HCT116 (cell line): ENCODE measurements at regions not wholly inside any gene's neighbourhood (a gene's known extent, or its start where the extent isn't known, plus 50 kb on each side); places are given as distances from the start of the nearest gene placed in this dataset.

Experiments
- ATAC-seq: fragments of 200-7000 bp; cut with Tn5 transposase; 2 replicates; pipeline ENCODE4 v1.9.1; 2020; ENCODE audit warnings: mild to moderate bottlenecking, moderate library complexity
- BruUV-seq: library from RNA; stranded (reverse); fragments of 400-500 nt; replicated peaks from 2 replicates; lab custom pipeline; 2021; lab: Mats Ljungman, UMichigan
- CTCF ChIA-PET: fragments of 300-600 bp; sonication (Branson Sonifier 250); formaldehyde crosslinking; loops from one replicate; lab custom pipeline; 2021; ENCODE audit warnings: antibody characterized with exemption; lab: Charles Lee
- POLR2A ChIA-PET: fragments of 300-600, 350-600 bp; sonication (Branson Sonifier 250); formaldehyde crosslinking; loops from one replicate; lab custom pipeline; 2021; ENCODE audit warnings: antibody characterized with exemption; lab: Charles Lee
- RAD21 ChIA-PET, 2 experiments: fragments of 300-600 bp; sonication (Branson Sonifier 250); formaldehyde crosslinking; loops; one replicate each; lab custom pipeline; 2023; ENCODE audit warnings: low total read pairs in 2 of 2; ENCODE audit not compliant: uncharacterized antibody in 2 of 2, unreplicated experiment in 2 of 2, low non-redundant PET in 1 of 2; lab: Charles Lee
- DNase-seq: peaks from one replicate; pipeline ENCODE4 v3.0.0-alpha.2; 2010; ENCODE audit warnings: low read depth, low spot score
- H2AFZ ChIP-seq: fragments of 200-600 bp; shearing (Covaris generic), sonication (generic); 2 replicates; pipeline ENCODE4 v1.6.1; 2017; ENCODE audit warnings: low read depth, mixed run types, mixed read lengths, antibody characterized with exemption, low read length; ENCODE audit not compliant: poor library complexity, severe bottlenecking
- H3K27ac ChIP-seq: 2 replicates; pipeline ENCODE4 v1.5.1; 2012; ENCODE audit warnings: low read depth, low read length
- H3K27me3 ChIP-seq: fragments of 200-600 bp; sonication (generic); 2 replicates; pipeline ENCODE4 v1.6.1; 2016; ENCODE audit warnings: mixed run types, low read length, mixed read lengths; ENCODE audit not compliant: insufficient read depth
- H3K36me3 ChIP-seq, 2 experiments: fragments of 200-500 bp in 1 of 2; fragments of 200-600 bp in 1 of 2; sonication (Bioruptor generic) in 1 of 2; sonication (generic) in 1 of 2; 2 replicates each; pipeline versions ENCODE4 v1.5.1 to v1.6.1; 2014 to 2016; ENCODE audit warnings: low read length in 2 of 2, inconsistent platforms in 1 of 2, mixed read lengths in 1 of 2, mixed run types in 1 of 2; ENCODE audit not compliant: insufficient read depth in 2 of 2, control insufficient read depth in 1 of 2
- H3K4me1 ChIP-seq, 2 experiments: fragments of 200-600 bp in 1 of 2; sonication (generic) in 1 of 2; 2 replicates each; pipeline versions ENCODE4 v1.5.1 to v1.6.1; 2012 to 2017; ENCODE audit warnings: low read length in 2 of 2, inconsistent platforms in 1 of 2, mild to moderate bottlenecking in 1 of 2, mixed read lengths in 1 of 2, mixed run types in 1 of 2, moderate library complexity in 1 of 2; ENCODE audit not compliant: insufficient read depth in 2 of 2, control insufficient read depth in 1 of 2
- H3K4me2 ChIP-seq: fragments of 200-600 bp; sonication (generic); 2 replicates; pipeline ENCODE4 v1.6.1; 2017; ENCODE audit warnings: mixed run types, low read length, mixed read lengths
- H3K4me3 ChIP-seq, 2 experiments: fragments of 200-600 bp in 1 of 2; sonication (generic) in 1 of 2; replicated peaks in 1 of 2; 2 replicates each; pipeline ENCODE4 v1.5.1; 2011 to 2016; ENCODE audit warnings: low read length in 2 of 2, control low read depth in 1 of 2, low read depth in 1 of 2, mild to moderate bottlenecking in 1 of 2, mixed read lengths in 1 of 2, mixed run types in 1 of 2
- H3K79me2 ChIP-seq: fragments of 200-600 bp; sonication (generic); 2 replicates; pipeline ENCODE4 v1.6.1; 2017; ENCODE audit warnings: mild to moderate bottlenecking, mixed run types, low read length, moderate library complexity, mixed read lengths; ENCODE audit not compliant: insufficient read depth
- H3K9ac ChIP-seq: fragments of 200-600 bp; sonication (generic); 2 replicates; pipeline ENCODE4 v1.6.1; 2016; ENCODE audit warnings: low read length, mixed read lengths
- H3K9me2 ChIP-seq: fragments of 200-600 bp; sonication (generic), shearing (Covaris generic); 2 replicates; pipeline ENCODE4 v1.6.1; 2017; ENCODE audit warnings: mixed run types, mild to moderate bottlenecking, moderate library complexity; ENCODE audit not compliant: insufficient read depth
- H3K9me3 ChIP-seq, 2 experiments: fragments of 200-500 bp in 1 of 2; fragments of 200-600 bp in 1 of 2; sonication (Bioruptor generic) in 1 of 2; sonication (generic) in 1 of 2; 2 replicates each; pipeline ENCODE4 v1.6.1; 2014 to 2017; ENCODE audit warnings: low read length in 2 of 2, mixed read lengths in 2 of 2, inconsistent platforms in 1 of 2, low read depth in 1 of 2, mild to moderate bottlenecking in 1 of 2, mixed run types in 1 of 2, moderate library complexity in 1 of 2; ENCODE audit not compliant: control insufficient read depth in 1 of 2, insufficient read depth in 1 of 2
- H4K20me1 ChIP-seq: fragments of 200-600 bp; sonication (generic), shearing (Covaris generic); 2 replicates; pipeline ENCODE4 v1.6.1; 2017; ENCODE audit warnings: mixed run types, mild to moderate bottlenecking, moderate library complexity; ENCODE audit not compliant: insufficient read depth
- CBX3 ChIP-seq: IDR thresholded peaks from 2 replicates; pipeline ENCODE4 v1.6.1; 2012; ENCODE audit warnings: low read depth
- ELF1 ChIP-seq: IDR thresholded peaks from 2 replicates; pipeline ENCODE4 v1.6.1; 2012; ENCODE audit warnings: low read depth, borderline replicate concordance
- EZH2 ChIP-seq: fragments of 200-600 bp; sonication (generic); IDR thresholded peaks from 2 replicates; pipeline ENCODE4 v1.6.1; 2017; ENCODE audit warnings: antibody characterized with exemption, mixed run types
- EZH2phosphoT487 ChIP-seq: fragments of 200-600 bp; IDR thresholded peaks from 2 replicates; pipeline ENCODE4 v1.6.1; 2018; ENCODE audit warnings: antibody characterized with exemption, borderline replicate concordance
- FOSL1 ChIP-seq: IDR thresholded peaks from 2 replicates; pipeline ENCODE4 v1.6.1; 2012; ENCODE audit warnings: low read depth
- JUND ChIP-seq: IDR thresholded peaks from 2 replicates; pipeline ENCODE4 v1.6.1; 2012
- POLR2A ChIP-seq: IDR thresholded peaks from 2 replicates; pipeline ENCODE4 v1.7.0; 2011; ENCODE audit warnings: borderline replicate concordance; ENCODE audit not compliant: insufficient read depth, insufficient read length; ENCODE audit errors: extremely low read depth
- POLR2AphosphoS5 ChIP-seq: IDR thresholded peaks from 2 replicates; pipeline ENCODE4 v1.6.1; 2011; ENCODE audit warnings: mild to moderate bottlenecking, low read depth, low read length, moderate library complexity
- SP1 ChIP-seq: IDR thresholded peaks from 2 replicates; pipeline ENCODE4 v1.6.1; 2012; ENCODE audit warnings: low read depth
- SRF ChIP-seq: IDR thresholded peaks from 2 replicates; pipeline ENCODE4 v1.6.1; 2012; ENCODE audit warnings: low read depth
- TCF7L2 ChIP-seq: IDR thresholded peaks from 2 replicates; pipeline ENCODE4 v1.7.0; 2011; ENCODE audit warnings: borderline replicate concordance, inconsistent platforms; ENCODE audit not compliant: insufficient read depth, insufficient read length; ENCODE audit errors: extremely low read depth
- YY1 ChIP-seq: IDR thresholded peaks from 2 replicates; pipeline ENCODE4 v1.6.1; 2011; ENCODE audit warnings: low read length, low read depth, moderate library complexity, mild to moderate bottlenecking; ENCODE audit not compliant: insufficient replicate concordance; ENCODE audit errors: extremely low read depth
- intact Hi-C: fragments of 100-400 bp; cut with micrococcal nuclease; formaldehyde crosslinking; loops from 2 replicates; pipeline ENCODE4 v1.10.0; 2022
- TF ChIP-seq, protein P1 (sequence below): IDR thresholded peaks from 2 replicates; pipeline ENCODE4 v1.6.1; 2011; ENCODE audit warnings: mild to moderate bottlenecking, low read length, moderate library complexity; ENCODE audit not compliant: insufficient replicate concordance; ENCODE audit errors: extremely low read depth

DNA sequence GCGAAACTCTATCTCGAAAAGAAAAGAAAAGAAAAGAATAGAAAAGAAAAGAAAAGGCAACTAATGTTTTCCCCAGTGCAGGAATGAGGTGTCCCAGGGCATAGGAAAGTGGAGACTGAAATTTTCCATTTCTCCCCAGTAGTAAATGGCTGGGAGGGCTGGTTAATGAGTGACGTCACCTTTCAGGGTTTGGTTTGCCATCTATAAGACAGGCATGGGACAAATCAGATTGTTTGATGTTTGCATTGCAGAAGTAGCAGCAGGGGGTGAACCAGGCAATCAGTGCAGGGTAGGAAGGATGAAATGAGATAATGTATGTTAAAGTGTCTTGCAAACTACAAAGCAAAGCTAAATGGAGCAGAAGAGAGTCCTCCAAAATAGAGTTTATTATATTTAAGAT is 533.4 kb downstream of the PKHD1 start (continued):
- TF ChIP-seq, protein P1, sequence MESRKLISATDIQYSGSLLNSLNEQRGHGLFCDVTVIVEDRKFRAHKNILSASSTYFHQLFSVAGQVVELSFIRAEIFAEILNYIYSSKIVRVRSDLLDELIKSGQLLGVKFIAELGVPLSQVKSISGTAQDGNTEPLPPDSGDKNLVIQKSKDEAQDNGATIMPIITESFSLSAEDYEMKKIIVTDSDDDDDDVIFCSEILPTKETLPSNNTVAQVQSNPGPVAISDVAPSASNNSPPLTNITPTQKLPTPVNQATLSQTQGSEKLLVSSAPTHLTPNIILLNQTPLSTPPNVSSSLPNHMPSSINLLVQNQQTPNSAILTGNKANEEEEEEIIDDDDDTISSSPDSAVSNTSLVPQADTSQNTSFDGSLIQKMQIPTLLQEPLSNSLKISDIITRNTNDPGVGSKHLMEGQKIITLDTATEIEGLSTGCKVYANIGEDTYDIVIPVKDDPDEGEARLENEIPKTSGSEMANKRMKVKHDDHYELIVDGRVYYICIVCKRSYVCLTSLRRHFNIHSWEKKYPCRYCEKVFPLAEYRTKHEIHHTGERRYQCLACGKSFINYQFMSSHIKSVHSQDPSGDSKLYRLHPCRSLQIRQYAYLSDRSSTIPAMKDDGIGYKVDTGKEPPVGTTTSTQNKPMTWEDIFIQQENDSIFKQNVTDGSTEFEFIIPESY: no peak
- TF ChIP-seq TCF7L2 (no peak), SP1 (no peak), ELF1 (no peak), FOSL1 (no peak), EZH2 (no peak)

DNA sequence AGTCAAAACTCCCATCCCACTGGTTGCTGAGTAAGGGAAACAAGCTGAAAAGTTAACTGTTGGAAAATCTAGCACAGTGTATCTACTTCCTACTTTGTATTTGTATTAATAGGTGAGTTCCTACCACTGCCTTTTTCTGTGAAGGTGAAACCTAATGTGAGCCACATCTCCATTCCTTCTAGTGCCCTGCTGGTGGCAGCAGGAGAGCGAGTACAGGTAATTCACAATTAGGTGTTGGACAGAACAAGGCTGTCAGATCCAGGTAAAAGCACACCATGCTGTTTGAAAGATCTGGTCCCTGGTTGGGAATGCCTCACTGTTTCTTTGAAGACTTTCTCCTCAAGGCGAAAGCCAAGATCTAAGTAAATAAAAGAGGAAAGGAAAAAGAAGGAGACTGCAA is 528.4 kb downstream of the PKHD1 start:
- Histone ChIP-seq H3K9me2 (no peaks in the 10 kb centered on the region), H3K79me2 (no peaks in the 10 kb centered on the region), H3K4me2 (no peak overlapping the region), H3K4me3 (no peak overlapping the region)
- ATAC-seq: no peak
- intact Hi-C loops: no loop called here
- ChIA-PET CTCF (no interaction called here), POLR2A (no interaction called here)
- TF ChIP-seq SP1 (no peak), CBX3 (no peak), EZH2phosphoT487 (no peak), SRF (no peak), FOSL1 (no peak), JUND (no peak), YY1 (no peak), EZH2 (no peak), TCF7L2 (no peak), POLR2AphosphoS5 (no peak), POLR2A (no peak)
- TF ChIP-seq, all 23 proteins: peak for 0
- Histone ChIP-seq H3K27me3 (no peaks in the 10 kb centered on the region), H3K9me3 (peaks cover 6 to 15% of the 10 kb centered on the region in 2 experiments; a peak in 2 of 4 replicates), H2AFZ (no peak overlapping the region), H3K36me3 (no peaks in the 10 kb centered on the region), H3K9ac (no peak overlapping the region), H4K20me1 (no peaks in the 10 kb centered on the region), H3K27ac (no peak overlapping the region), H3K4me1 (no peaks in the 10 kb centered on the region)
- no peak for DNase-seq
- RAD21 ChIA-PET: no interaction called here
- no TSS peak for BruUV-seq
